ENCODE measurements at regions not wholly inside any gene's neighbourhood (a gene's known extent, or its start where the extent isn't known, plus 50 kb on each side); places are given as distances from the start of the nearest gene placed in this dataset.

- DNase-seq (ENCODE audit: low read depth) = no peak
- in situ Hi-C loops (cut with HindIII; ENCODE audit: low pct_unique_long_range_greater_than_20kb, low sequenced_read_pairs) = no loop called here
These were observed 83.7 kb downstream of the C5orf15 start for GRCh38 chr5:133884569-133885311.

GRCh38 chr5:133883916-133884315, 84.5 kb downstream of the C5orf15 start:
- in situ Hi-C loops (cut with HindIII; ENCODE audit: low pct_unique_long_range_greater_than_20kb, low sequenced_read_pairs) = no loop called here

GRCh38 chr5:133882846-133883245, 85.6 kb downstream of the C5orf15 start:
- DNase-seq (ENCODE audit: low read depth) = no peak
- in situ Hi-C loops (cut with HindIII; ENCODE audit: low pct_unique_long_range_greater_than_20kb, low sequenced_read_pairs) = no loop called here

More at GRCh38 chr5:133883916-133884315, 84.5 kb downstream of the C5orf15 start:
- no peak for DNase-seq (ENCODE audit: low read depth)

GRCh38 chr5:133882389-133882695, 86.1 kb downstream of the C5orf15 start:
- DNase-seq (ENCODE audit: low read depth) = no peak
- in situ Hi-C loops (cut with HindIII; ENCODE audit: low pct_unique_long_range_greater_than_20kb, low sequenced_read_pairs) = no loop called here

- in situ Hi-C loops (cut with HindIII; ENCODE audit: low pct_unique_long_range_greater_than_20kb, low sequenced_read_pairs) = no loop called here
- DNase-seq (ENCODE audit: low read depth) = no peak
These were observed 86.6 kb downstream of the C5orf15 start for GRCh38 chr5:133881576-133882388.

GRCh38 chr5:133878236-133878555, 90.2 kb downstream of the C5orf15 start:
- DNase-seq (ENCODE audit: low read depth) = no peak
- in situ Hi-C loops (cut with HindIII; ENCODE audit: low pct_unique_long_range_greater_than_20kb, low sequenced_read_pairs) = no loop called here

GRCh38 chr5:133877351-133878235, 90.8 kb downstream of the C5orf15 start:
- in situ Hi-C loops (cut with HindIII; ENCODE audit: low pct_unique_long_range_greater_than_20kb, low sequenced_read_pairs) = no loop called here
- DNase-seq (ENCODE audit: low read depth) = no peak

- in situ Hi-C loops (cut with HindIII; ENCODE audit: low pct_unique_long_range_greater_than_20kb, low sequenced_read_pairs) = no loop called here
- no peak for DNase-seq (ENCODE audit: low read depth)
These were observed 92.2 kb downstream of the C5orf15 start for GRCh38 chr5:133876266-133876665.

- in situ Hi-C loops (cut with HindIII; ENCODE audit: low pct_unique_long_range_greater_than_20kb, low sequenced_read_pairs) = no loop called here
- DNase-seq (ENCODE audit: low read depth) = no peak
These were observed 93.2 kb downstream of the C5orf15 start for GRCh38 chr5:133875179-133875578.

GRCh38 chr5:133873449-133873848, 95.0 kb downstream of the C5orf15 start:
- in situ Hi-C loops (cut with HindIII; ENCODE audit: low pct_unique_long_range_greater_than_20kb, low sequenced_read_pairs) = loop anchor here (25.0 kb wide), 1 partner anchor 311 kb away; no protein-coding TSS in a partner anchor
- no peak for DNase-seq (ENCODE audit: low read depth)

GRCh38 chr5:133870661-133871060, 97.8 kb downstream of the C5orf15 start:
- in situ Hi-C loops (cut with HindIII; ENCODE audit: low pct_unique_long_range_greater_than_20kb, low sequenced_read_pairs) = loop anchor here (25.0 kb wide), 1 partner anchor 308 kb away; no protein-coding TSS in a partner anchor
- no peak for DNase-seq (ENCODE audit: low read depth)

GRCh38 chr5:133869519-133870335, 98.7 kb downstream of the C5orf15 start:
- in situ Hi-C loops (cut with HindIII; ENCODE audit: low pct_unique_long_range_greater_than_20kb, low sequenced_read_pairs) = loop anchor here (25.0 kb wide), 1 partner anchor 307 kb away; no protein-coding TSS in a partner anchor
- DNase-seq (ENCODE audit: low read depth) = no peak

- DNase-seq (ENCODE audit: low read depth) = peak; percentile 41
- in situ Hi-C loops (cut with HindIII; ENCODE audit: low pct_unique_long_range_greater_than_20kb, low sequenced_read_pairs) = loop anchor here (25.0 kb wide), 1 partner anchor 307 kb away; no protein-coding TSS in a partner anchor
These were observed 99.4 kb downstream of the C5orf15 start for GRCh38 chr5:133868946-133869518.

GRCh38 chr5:133867851-133868545, 100.4 kb downstream of the C5orf15 start:
- in situ Hi-C loops (cut with HindIII; ENCODE audit: low pct_unique_long_range_greater_than_20kb, low sequenced_read_pairs) = loop anchor here (25.0 kb wide), 1 partner anchor 306 kb away; no protein-coding TSS in a partner anchor
- DNase-seq (ENCODE audit: low read depth) = no peak

GRCh38 chr5:133867341-133867740, 101.1 kb downstream of the C5orf15 start:
- in situ Hi-C loops (cut with HindIII; ENCODE audit: low pct_unique_long_range_greater_than_20kb, low sequenced_read_pairs) = loop anchor here (25.0 kb wide), 1 partner anchor 305 kb away; no protein-coding TSS in a partner anchor
- DNase-seq (ENCODE audit: low read depth) = no peak

GRCh38 chr5:133866903-133867245, 101.6 kb downstream of the C5orf15 start:
- in situ Hi-C loops (cut with HindIII; ENCODE audit: low pct_unique_long_range_greater_than_20kb, low sequenced_read_pairs) = loop anchor here (25.0 kb wide), 1 partner anchor 305 kb away; no protein-coding TSS in a partner anchor

More at GRCh38 chr5:133866903-133867245, 101.6 kb downstream of the C5orf15 start:
- DNase-seq (ENCODE audit: low read depth) = no peak

Measured in Caki2 (cell line).